Activated T-cell treated with anti-CD3 and anti-CD28 coated beads for 48 hours (primary cell): ENCODE measurements at regions not wholly inside any gene's neighbourhood (a gene's known extent, or its start where the extent isn't known, plus 50 kb on each side); places are given as distances from the start of the nearest gene placed in this dataset.

ENCODE experiments used
- DNase-seq: peaks from one replicate; pipeline ENCODE4 v3.0.0-alpha.2; 2020; ENCODE audit warnings: low read depth

DNA sequence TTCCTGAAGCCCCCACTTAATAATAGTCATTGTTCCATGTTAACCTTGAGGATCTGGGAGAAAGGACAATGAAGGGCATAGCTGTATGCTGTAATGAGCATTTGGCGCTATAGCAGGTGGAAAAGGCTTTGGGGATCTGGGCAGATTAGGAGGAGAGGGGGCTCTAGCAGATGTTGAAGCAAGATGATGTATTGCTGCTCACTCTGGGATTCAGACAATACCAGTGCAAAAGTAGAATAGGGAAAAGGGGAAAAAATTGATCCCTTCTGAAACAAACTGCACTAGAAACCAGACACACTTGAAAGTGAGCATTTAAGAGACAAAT lies 575.3 kb upstream of the MEF2C start:
- no peak for DNase-seq

- DNase-seq = no peak
Measured at GRCh38 chr5:89457411-89458331, 574.7 kb upstream of the MEF2C start.

DNA sequence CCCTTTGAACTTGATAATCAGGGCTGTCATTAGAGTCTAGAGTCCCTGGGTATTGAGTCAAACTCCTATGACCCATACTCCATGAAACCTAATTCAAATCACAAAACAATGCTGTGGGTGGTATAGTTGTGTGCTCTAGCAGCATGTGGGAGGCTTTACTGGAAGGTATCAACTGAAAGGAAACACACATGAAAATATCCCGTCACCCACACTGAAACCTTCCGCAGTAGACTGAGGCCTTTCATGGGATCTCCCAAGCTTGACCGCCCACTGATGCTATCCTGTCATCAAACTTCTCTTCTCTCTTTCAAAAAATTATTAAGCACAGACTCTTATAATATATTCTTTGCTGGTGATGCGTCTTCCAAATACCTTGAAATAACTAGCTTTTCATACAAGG lies 569.1 kb upstream of the MEF2C start:
- no peak for DNase-seq

GRCh38 chr5:89451263-89451662 lies 568.3 kb upstream of the MEF2C start:
- DNase-seq = no peak

GRCh38 chr5:89450149-89450538 lies 567.2 kb upstream of the MEF2C start:
- DNase-seq = no peak

- DNase-seq = no peak
Measured at GRCh38 chr5:89449392-89450148, 566.6 kb upstream of the MEF2C start.

DNA sequence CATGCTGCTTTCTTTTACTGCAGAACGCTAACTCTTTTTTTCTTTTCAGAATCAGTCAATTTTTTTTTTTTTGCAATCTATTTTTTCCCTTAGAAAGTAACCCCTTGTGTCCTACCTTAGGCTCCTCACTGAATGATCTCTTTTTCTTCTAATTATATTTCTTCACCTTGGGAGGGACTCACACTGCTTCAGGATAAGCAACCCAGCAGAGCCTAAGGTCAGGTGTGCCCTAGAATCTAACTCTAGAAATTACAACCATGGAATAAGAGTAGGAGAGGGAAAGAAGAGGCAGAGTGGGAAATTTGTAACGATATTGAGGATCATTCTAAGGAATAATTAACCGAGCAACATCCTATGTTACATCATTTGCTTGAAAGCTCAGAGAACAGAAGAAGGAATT lies 564.0 kb upstream of the MEF2C start:
- no peak for DNase-seq

DNA sequence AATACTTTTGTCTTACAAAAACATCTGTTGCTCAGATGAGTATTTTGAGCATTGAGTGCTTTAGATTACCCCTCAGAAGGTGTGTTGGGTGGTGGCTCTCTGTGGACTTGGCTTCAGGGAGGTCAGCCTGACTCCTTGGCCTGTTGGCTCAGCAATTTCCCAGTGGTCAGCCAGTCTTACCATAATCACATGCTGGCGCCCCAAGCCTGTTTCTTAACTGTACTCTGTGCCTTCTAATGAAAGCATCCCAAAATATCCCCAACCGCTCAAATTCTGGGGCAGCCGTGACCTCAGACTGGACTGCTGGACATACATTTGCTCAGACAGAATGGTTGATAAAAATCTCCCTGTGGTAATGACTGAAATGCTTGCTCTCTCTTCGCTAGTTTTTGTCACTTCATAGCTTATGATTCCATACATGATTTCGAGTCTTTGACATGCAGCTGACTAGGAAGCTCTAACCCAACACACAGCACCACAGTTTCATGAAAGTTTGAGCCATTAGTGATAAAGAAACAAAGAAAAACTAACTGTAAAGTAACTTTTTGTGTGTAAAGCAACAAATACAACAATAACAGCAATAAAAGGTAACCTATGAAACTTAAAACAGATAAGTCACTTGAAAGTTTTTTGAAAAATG lies 562.2 kb upstream of the MEF2C start:
- no peak for DNase-seq

GRCh38 chr5:89444088-89444487 lies 561.1 kb upstream of the MEF2C start:
- no peak for DNase-seq

GRCh38 chr5:89443508-89443907 lies 560.5 kb upstream of the MEF2C start:
- no peak for DNase-seq

DNA sequence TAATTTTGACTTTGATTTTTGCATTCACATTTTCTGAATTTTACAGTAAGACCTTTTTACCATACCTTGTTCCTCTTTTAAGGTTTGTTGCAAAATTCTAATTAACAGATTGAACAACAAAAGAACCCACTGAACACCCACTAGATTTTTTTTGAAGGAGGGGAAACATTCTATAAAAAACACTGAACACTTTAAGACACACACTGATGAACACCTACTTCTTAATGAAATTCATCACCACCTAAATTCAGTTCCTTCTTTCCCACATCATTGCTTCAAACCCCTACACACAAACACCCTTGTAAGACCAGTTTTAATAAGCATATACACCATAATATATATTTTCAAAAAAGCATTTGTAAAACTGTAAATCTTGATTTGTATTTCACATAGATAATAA lies 559.0 kb upstream of the MEF2C start:
- DNase-seq = no peak

DNA sequence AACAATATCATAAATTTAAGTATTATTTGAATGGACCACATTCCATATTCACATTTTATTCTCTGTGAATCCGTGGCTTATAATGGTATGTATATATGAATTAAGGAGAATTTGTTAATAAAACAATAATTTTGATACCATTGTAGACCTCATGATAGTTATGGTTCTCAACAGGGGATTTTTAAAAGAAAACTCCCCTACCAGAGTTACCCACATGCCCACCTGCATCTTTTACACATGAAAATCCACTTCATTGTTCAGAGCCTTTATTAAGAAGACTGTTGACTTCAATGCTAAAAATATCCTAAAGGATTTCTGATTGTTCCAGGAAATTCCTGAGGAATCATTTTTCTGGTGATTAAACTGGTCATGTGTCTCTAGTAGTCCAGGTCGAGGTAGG lies 557.7 kb upstream of the MEF2C start:
- no peak for DNase-seq

DNA sequence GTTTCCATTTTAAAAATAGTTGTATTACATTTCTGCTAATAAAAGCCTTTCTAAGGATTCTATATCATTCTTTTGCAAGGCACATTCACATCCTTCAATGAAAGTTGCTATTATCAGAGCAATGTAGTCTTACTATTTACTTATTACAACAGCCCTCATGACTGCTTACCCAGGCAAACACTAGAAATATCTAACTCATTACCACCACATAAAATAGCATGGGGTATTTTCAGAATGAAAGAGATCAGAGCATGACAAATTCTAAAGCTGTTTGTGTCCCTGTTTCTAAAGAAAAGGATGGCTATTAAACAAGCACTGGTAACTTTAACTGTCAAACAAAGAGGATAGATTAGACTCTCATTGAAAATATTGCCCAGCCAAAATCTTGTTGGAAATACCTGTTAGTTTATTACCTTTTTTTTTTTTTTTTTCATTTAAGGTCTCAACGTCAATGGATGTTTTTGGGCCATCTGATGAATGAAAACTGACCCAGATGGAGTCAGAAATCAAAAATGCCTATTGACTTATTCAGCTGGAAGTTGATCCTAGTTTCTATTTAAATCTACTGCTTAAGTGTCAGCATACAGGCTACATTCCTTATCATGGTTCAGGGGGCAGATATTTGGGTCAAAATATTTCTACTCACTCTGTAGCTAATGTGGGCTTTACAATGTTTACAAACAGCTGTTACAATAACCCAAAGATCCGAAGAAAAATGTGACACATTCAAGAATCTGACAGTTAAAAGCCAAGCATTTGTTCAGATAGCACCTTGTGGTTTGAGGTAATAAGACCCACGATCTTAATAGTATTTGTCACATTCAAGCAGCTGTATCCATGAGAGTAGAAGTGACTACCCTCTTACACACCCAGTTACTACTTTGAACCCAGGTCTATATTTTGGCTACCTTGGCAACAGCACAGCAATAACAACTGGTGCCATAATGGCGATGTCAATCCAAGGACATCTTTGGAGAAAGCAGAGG lies 554.8 kb upstream of the MEF2C start:
- no peak for DNase-seq

- DNase-seq = no peak
Measured at GRCh38 chr5:89436464-89436863, 553.5 kb upstream of the MEF2C start.

- DNase-seq = no peak
Measured at GRCh38 chr5:89435347-89435746, 552.4 kb upstream of the MEF2C start.

DNA sequence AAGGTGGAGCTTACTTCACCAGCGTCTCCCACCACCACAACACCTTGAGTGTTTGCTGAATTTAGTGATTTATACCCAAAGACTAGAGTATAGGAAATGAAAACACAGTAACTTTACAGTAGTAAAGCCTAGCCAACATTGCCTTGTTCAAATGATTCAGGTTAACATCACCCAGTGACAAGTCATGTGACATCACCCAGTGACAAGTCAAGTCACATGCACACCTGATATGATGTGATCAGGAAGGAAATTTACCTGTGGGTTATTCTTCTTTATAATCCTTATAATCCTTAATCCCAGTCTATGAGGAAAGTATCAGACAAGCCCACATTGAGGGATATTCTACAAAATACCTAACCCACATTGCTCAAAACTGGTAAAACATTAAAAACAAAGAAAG lies 545.6 kb upstream of the MEF2C start:
- no peak for DNase-seq

- DNase-seq = no peak
Measured at GRCh38 chr5:89425062-89425461, 542.1 kb upstream of the MEF2C start.

- no peak for DNase-seq
Measured at GRCh38 chr5:89421035-89421434, 538.1 kb upstream of the MEF2C start.

- no peak for DNase-seq
Measured at GRCh38 chr5:89418407-89419085, 535.6 kb upstream of the MEF2C start.

DNA sequence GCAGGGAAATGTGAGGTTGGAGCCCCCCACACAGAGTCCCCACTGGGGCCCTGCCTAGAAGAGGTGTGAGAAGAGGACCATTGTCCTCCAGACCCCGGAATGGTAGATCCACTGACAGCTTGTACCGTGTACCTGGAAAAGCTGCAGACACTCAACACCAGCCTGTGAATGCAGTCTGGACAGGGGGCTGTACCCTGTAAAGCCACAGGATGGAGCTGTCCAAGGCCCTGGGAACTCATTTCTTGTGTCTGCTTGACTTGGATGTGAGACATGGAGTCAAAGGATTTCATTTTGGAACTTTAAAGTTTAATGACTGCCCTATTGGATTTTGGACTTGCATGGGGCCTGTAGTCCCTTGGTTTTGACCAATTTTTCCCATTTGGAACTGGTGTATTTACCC lies 535.0 kb upstream of the MEF2C start:
- no peak for DNase-seq

DNA sequence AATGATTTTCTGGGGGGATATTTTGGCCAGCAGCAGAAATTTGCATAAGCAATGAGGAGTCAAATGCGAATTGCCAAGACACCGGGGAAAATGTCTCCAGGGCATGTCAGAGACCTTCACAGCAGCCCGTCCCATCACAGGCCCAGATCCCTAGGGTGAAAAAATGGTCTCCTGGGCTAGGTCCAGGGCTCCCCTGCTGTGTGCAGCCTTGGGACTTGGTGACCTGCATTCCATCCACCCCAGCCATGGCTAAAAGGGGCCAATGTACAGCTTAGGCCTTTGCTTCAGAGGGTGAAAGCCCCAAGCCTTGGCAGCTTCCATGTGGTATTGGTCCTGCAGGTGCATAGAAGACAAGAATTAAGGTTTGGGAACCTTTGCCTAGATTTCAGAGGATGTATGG lies 534.5 kb upstream of the MEF2C start:
- DNase-seq = no peak
